GM18507 (cell line): ENCODE measurements at regions not wholly inside any gene's neighbourhood (a gene's known extent, or its start where the extent isn't known, plus 50 kb on each side); places are given as distances from the start of the nearest gene placed in this dataset.

Source experiments
- DNase-seq: peaks from one replicate; pipeline ENCODE4 v3.0.0; 2011; ENCODE audit warnings: low read depth; ENCODE audit not compliant: insufficient read length; ENCODE audit errors: extremely low spot score
- FAIRE-seq: peaks from 2 replicates; lab custom pipeline; 2011; peaks lifted over from hg19 to GRCh38; lab: Jason Lieb, UNC

- no peak for FAIRE-seq
- no peak for DNase-seq
These were observed 210.9 kb upstream of the ZFP64 start for GRCh38 chr20:52402514-52402913.

DNA sequence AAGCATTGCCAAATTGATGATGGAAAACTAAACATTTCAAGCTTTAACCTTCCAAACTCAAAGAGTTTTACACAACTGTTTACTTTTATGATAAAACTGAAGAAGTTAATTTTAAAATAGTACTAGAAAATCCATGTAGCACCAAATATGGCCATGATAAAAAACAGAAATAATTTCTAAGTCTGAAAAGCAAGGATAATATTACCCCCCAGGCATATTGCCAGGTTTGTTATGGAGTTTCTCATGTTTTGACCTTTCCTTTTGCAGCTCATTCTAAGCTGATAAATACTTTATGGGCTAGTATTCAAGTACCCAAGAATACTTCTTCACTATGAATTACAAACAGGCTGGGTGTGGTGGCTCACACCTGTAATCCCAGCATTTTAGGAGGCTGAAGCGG is 209.9 kb upstream of the ZFP64 start:
- no peak for DNase-seq
- no peak for FAIRE-seq

DNA sequence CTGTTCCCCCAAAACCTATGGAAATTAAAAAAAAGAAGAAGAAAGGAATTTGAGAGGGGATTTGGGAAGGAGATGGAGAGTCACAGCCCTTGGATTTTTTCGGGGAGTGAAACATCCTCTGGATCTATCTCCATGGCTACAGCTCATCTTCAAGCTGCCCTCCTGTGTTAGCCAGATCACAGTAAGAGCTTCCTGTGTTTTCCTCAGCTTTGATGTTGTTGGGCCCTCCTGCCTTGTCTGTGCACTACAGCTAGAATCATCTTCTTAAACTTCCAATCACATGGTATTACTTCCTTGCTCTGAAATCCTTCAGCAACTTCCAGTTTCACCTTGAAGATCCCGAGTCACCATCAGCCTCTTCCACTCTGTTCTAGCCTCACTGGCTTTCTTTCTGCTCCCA is 207.8 kb upstream of the ZFP64 start:
- DNase-seq (no peak), FAIRE-seq (no peak)

GRCh38 chr20:52389606-52390005 is 198.0 kb upstream of the ZFP64 start:
- DNase-seq (no peak), FAIRE-seq (no peak)

DNA sequence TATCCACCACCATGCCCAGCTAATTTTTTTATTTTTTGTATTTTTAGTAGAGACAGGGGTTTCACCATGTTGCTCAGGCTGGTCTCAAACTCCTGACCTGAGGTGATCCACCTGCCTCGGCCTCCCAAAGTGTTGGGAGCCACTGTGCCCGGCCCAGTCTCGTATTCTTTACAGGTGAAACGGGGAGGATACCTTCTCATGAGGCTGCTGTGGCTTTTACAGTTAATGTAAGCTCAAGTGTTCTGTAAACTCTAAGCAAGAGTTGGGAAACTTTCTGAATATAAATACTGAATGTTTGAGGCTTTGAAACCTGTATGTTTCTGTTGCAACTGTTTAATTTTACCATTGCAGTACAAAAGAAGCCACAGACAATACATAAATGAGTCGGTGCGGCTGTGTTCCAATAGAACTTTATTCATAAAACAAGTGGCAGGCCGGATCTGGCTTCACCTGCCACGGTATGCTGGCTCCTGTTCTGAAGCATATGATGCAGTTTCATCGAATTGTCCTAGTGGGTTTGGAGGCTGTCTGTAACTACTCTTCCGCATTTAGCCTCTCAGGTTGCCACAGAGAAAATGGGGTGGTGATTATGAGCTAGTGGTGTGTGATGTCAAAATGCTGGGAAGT is 192.5 kb upstream of the ZFP64 start:
- DNase-seq (no peak), FAIRE-seq (no peak)

- no peak for FAIRE-seq
- no peak for DNase-seq
These were observed 191.4 kb upstream of the ZFP64 start for GRCh38 chr20:52382933-52383332.

DNA sequence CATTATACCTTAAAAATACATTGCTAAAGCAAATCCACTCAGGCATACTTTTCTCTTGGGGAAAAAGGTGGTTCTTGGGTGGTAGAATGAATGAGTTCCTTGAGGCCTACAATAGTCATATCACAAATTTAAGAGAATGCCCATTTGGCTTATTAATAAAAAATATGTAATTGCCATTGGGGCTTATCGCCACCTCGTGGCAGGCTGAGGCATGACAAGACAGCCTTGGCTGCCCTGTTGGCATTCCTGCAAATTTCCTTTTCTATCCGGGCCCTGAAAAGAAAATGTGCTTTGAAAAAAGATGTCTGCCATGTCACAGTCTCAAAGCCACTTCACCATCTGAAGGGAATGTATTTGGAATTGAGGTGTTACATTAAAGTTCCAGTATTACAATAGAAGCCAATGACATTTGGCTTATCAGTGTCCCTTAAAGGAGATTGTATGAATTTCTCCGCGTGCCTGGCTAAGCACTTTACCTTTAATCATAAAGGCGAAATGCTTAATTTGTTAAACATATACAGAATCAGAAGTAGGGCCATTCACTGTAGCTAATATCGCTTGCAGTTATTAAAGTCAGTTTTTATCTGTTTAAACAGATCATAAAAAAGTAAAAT is 188.3 kb upstream of the ZFP64 start:
- no peak for FAIRE-seq
- no peak for DNase-seq

- no peak for FAIRE-seq
- DNase-seq = no peak
These were observed 180.6 kb upstream of the ZFP64 start for GRCh38 chr20:52372169-52372568.

GRCh38 chr20:52365688-52366087 is 174.1 kb upstream of the ZFP64 start:
- DNase-seq (no peak), FAIRE-seq (no peak)

GRCh38 chr20:52364405-52364804 is 172.8 kb upstream of the ZFP64 start:
- FAIRE-seq = no peak
- no peak for DNase-seq

GRCh38 chr20:52361650-52362049 is 170.1 kb upstream of the ZFP64 start:
- DNase-seq (no peak), FAIRE-seq (no peak)

DNA sequence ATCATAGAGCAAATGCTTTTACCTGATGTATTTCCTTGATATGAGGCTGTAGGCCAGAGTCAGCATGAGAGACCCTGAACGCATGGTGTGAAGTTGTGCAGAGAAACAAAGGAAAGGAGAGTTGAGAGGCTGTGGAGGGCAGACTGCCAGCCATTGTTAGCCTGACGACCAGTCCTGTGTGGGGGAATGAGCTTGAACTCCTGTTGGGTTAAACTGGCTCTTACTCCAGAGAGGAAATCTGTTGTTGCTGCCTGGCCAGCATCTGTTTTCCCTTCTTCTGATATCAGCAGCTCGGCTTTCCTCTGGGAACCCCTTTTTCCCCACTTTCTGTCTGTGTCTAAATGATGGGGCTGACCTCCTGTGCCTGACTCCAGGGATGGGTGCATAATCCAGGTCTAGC is 158.2 kb upstream of the ZFP64 start:
- FAIRE-seq = no peak

DNA sequence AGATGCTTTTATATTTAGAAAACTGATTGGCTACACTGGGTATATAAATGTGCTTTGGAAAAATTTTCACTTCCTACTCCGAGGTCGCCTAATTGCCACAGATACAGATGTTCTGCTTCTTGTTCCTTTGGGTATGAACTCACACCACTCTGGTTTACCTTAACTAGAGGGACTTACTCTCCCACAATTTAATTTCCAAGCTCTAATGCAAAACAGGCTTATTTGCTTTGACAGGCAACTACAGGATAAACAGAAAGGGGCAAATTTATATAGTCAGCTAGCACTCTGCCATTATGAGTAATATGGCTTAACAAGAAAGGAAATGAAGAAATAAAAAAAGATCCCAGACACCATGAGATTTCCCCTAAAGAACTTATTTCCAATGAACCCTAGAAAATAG is 156.9 kb upstream of the ZFP64 start:
- no peak for FAIRE-seq
- DNase-seq = no peak

More for the DNA sequence above, 158.2 kb upstream of the ZFP64 start:
- no peak for DNase-seq

- no peak for FAIRE-seq
- no peak for DNase-seq
These were observed 155.2 kb upstream of the ZFP64 start for GRCh38 chr20:52346797-52347196.

GRCh38 chr20:52342913-52343312 is 151.3 kb upstream of the ZFP64 start:
- FAIRE-seq (no peak), DNase-seq (no peak)

DNA sequence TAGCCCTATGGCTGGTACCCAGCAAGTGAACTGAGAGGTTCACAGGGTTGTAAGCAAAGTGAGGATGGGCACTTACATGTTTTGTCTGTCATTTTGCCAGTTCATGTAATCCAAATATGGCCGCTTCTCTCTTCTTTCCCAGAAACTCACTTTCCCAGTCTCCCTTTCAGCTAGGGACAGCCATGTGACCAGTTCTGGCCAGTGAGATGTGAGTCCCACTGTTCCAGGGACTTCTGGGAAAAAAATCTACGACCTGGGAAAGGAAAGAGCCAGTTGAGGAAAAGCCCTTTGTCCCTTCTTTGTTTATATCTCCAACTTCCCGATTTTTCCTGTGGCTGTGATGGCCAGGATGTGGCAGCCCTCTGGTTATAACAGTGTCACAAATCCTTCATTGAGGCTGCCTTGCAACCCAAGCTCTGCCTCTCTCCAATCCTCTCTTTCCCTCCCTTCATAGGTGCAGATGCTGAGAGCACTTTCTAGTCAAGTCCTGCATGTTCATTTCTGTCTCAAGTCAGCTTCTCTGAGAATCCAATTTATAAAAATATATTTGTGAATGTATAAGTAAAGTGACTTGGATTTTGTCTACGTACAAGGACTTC is 148.6 kb upstream of the ZFP64 start:
- FAIRE-seq (no peak), DNase-seq (no peak)

DNA sequence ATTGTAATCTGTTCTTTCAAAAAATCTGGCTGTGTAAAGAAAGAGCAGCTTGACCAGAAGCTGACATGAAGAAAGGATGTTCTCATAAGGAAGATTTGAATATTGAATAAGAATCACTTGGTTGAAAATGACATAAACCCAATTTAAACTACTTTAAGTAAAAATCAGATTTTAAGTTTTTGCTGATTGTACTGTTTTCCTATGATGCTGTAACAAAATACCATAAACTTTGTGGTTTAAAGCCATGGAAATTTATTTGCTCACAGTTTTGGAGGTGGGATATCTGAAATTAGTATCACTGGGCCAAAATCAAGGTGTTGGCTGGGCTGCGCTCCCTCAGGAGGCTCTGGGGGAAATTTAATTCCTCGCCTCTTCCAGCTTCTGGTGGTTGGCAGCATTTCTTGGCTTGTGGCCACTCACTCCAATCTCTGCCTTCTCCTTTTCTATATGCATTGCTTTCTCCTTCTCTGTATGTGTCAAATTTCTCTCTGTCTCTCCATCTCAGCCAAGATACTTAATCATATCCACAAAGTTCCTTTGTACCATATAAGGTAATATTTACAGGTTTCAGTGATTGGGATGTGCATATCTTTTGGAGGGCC is 141.2 kb upstream of the ZFP64 start:
- DNase-seq (no peak), FAIRE-seq (no peak)

DNA sequence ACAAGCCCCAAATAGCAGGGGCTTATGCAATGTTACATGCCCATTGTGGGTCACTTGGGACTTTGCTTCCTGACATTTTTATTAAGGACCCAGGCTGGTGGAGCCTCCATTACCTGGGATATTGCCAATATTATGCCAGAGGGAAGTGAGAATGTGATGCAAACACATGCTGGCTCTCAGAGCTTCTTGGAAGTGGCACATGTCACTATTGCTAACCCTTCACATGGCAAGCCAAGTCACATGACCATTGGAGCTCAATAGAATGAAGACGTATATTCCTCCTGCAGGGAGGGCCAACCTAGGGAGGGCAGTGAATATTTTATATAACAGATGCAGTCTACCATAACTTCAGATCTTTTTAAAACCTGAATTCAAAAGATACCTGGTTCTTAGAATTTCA is 140.7 kb upstream of the ZFP64 start:
- no peak for DNase-seq
- FAIRE-seq = no peak

- FAIRE-seq (no peak), DNase-seq (no peak)
These were observed 140.1 kb upstream of the ZFP64 start for GRCh38 chr20:52331655-52332054.

DNA sequence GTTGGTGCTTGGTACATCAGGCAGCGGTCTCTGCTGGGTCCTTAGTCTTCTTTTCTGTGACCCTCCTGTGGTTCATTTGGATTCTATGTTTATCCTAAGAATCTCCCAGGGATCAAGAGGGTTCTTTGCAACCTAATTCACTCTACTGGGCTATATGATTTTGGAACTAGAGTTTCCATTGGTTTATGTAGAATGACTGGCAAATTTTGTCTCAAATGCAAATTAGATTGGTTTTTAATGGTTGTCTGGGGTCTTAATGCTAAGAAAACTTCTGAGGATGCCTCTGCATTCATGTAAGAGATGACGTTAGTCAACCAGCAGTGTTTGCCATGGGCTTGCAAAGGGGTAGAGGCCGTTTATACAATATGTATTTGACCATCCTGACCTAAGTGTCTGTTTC is 129.8 kb upstream of the ZFP64 start:
- DNase-seq (no peak), FAIRE-seq (no peak)

GRCh38 chr20:52318651-52319050 is 127.1 kb upstream of the ZFP64 start:
- DNase-seq (no peak), FAIRE-seq (no peak)
